Stimulated activated CD8-positive, alpha-beta memory T cell treated with anti-CD3 and anti-CD28 coated beads, Interleukin-15, amount 100 ng/mL, for 24 hours (primary cell): ENCODE measurements at regions not wholly inside any gene's neighbourhood (a gene's known extent, or its start where the extent isn't known, plus 50 kb on each side); places are given as distances from the start of the nearest gene placed in this dataset.

ENCODE experiments used
- DNase-seq: peaks from one replicate; pipeline ENCODE4 v3.0.0-alpha.2; 2020; ENCODE audit warnings: low read depth

- DNase-seq = no peak
Observed at GRCh38 chr6:12422848-12423247, 132.7 kb downstream of the EDN1 start.

- no peak for DNase-seq
Observed at GRCh38 chr6:12423832-12424231, 133.7 kb downstream of the EDN1 start.

GRCh38 chr6:12426121-12426520, 136.0 kb downstream of the EDN1 start:
- no peak for DNase-seq

- DNase-seq = no peak
Observed at GRCh38 chr6:12431023-12431422, 140.9 kb downstream of the EDN1 start.

- DNase-seq = no peak
Observed at GRCh38 chr6:12436224-12436623, 146.1 kb downstream of the EDN1 start.

GRCh38 chr6:12436683-12437082, 146.5 kb downstream of the EDN1 start:
- no peak for DNase-seq

- no peak for DNase-seq
Observed at GRCh38 chr6:12439296-12439695, 149.1 kb downstream of the EDN1 start.

- no peak for DNase-seq
Observed at GRCh38 chr6:12440981-12441380, 150.8 kb downstream of the EDN1 start.

- no peak for DNase-seq
Observed at GRCh38 chr6:12442455-12442854, 152.3 kb downstream of the EDN1 start.

GRCh38 chr6:12446394-12446793, 156.2 kb downstream of the EDN1 start:
- DNase-seq = no peak

GRCh38 chr6:12449447-12449846, 159.3 kb downstream of the EDN1 start:
- no peak for DNase-seq

GRCh38 chr6:12450467-12450866, 160.3 kb downstream of the EDN1 start:
- DNase-seq = no peak

- no peak for DNase-seq
Observed at GRCh38 chr6:12456343-12456742, 166.2 kb downstream of the EDN1 start.

GRCh38 chr6:12457094-12457493, 166.9 kb downstream of the EDN1 start:
- DNase-seq = no peak

- no peak for DNase-seq
Observed at GRCh38 chr6:12458558-12458957, 168.4 kb downstream of the EDN1 start.

- no peak for DNase-seq
Observed at GRCh38 chr6:12459945-12460661, 169.9 kb downstream of the EDN1 start.

GRCh38 chr6:12467706-12468670, 177.8 kb downstream of the EDN1 start:
- no peak for DNase-seq

- DNase-seq = no peak
Observed at GRCh38 chr6:12472601-12473038, 182.5 kb downstream of the EDN1 start.

- DNase-seq = no peak
Observed at GRCh38 chr6:12473494-12473893, 183.3 kb downstream of the EDN1 start.

- no peak for DNase-seq
Observed at GRCh38 chr6:12474167-12475140, 184.3 kb downstream of the EDN1 start.

- no peak for DNase-seq
Observed at GRCh38 chr6:12476484-12476883, 186.3 kb downstream of the EDN1 start.

- DNase-seq = no peak
Observed at GRCh38 chr6:12477616-12478015, 187.5 kb downstream of the EDN1 start.
